GM12878 (cell line): ENCODE measurements at regions not wholly inside any gene's neighbourhood (a gene's known extent, or its start where the extent isn't known, plus 50 kb on each side); places are given as distances from the start of the nearest gene placed in this dataset.

Experiments
- ATAC-seq: fragments of 200-7000 bp; cut with Tn5 transposase; 3 replicates; pipeline ENCODE4 v1.9.1; 2020; ENCODE audit warnings: mild to moderate bottlenecking, moderate library complexity
- BruUV-seq: library from RNA; stranded (reverse); fragments of 400-500 nt; replicated peaks from 2 replicates; lab custom pipeline; 2021; lab: Mats Ljungman, UMichigan
- CTCF ChIA-PET: fragments of 300-600 bp; sonication (Branson Sonifier 250); formaldehyde crosslinking; extraction: SDS; loops from one replicate; lab custom pipeline; 2021; ENCODE audit warnings: inconsistent platforms; lab: Yijun Ruan, JAX
- POLR2A ChIA-PET: fragments of 350-600 bp; formaldehyde crosslinking; extraction: SDS; loops from one replicate; lab custom pipeline; 2021; ENCODE audit warnings: inconsistent platforms; lab: Charles Lee
- RAD21 ChIA-PET: fragments of 300-600 bp; sonication (Branson Sonifier 250); formaldehyde crosslinking; loops from one replicate; lab custom pipeline; 2023; ENCODE audit warnings: antibody characterized with exemption; ENCODE audit not compliant: unreplicated experiment; lab: Charles Lee
- SMC1A ChIA-PET: fragments of 300-600 bp; sonication (Branson Sonifier 250); formaldehyde crosslinking; loops from one replicate; lab custom pipeline; 2023; ENCODE audit not compliant: unreplicated experiment, uncharacterized antibody; lab: Charles Lee
- DNase-seq: peaks from one replicate; pipeline ENCODE4 v3.0.0-alpha.2; 2011; ENCODE audit warnings: low read depth, low spot score
- FAIRE-seq: peaks from 3 replicates; lab custom pipeline; 2011; peaks lifted over from hg19 to GRCh38; lab: Jason Lieb, UNC
- H2AFZ ChIP-seq: 2 replicates; pipeline ENCODE4 v1.6.0; 2011; ENCODE audit warnings: low read depth, low read length, control low read depth; ENCODE audit not compliant: control insufficient read depth
- H3K27ac ChIP-seq: 2 replicates; pipeline ENCODE4 v1.5.1; 2011; ENCODE audit warnings: control low read depth; ENCODE audit not compliant: control insufficient read depth, insufficient read depth
- H3K27me3 ChIP-seq, 2 experiments: replicated peaks in 1 of 2; 2 replicates each; pipeline versions ENCODE4 v1.6.0 to v1.6.1; 2011; ENCODE audit warnings: low read length in 1 of 2; ENCODE audit not compliant: control insufficient read depth in 2 of 2, insufficient read depth in 2 of 2
- H3K36me3 ChIP-seq, 2 experiments: 2 replicates each; pipeline ENCODE4 v1.5.1; 2011; ENCODE audit warnings: low read length in 1 of 2; ENCODE audit not compliant: control insufficient read depth in 2 of 2, insufficient read depth in 2 of 2
- H3K4me1 ChIP-seq: 2 replicates; pipeline ENCODE4 v1.6.1; 2011; ENCODE audit warnings: mild to moderate bottlenecking, low read length, moderate library complexity, mixed read lengths; ENCODE audit not compliant: control insufficient read depth, insufficient read depth
- H3K4me2 ChIP-seq: 2 replicates; pipeline ENCODE4 v1.6.0; 2011; ENCODE audit warnings: control low read depth; ENCODE audit not compliant: control insufficient read depth, insufficient read depth
- H3K4me3 ChIP-seq: fragments of 200-600 bp; sonication (generic); 2 replicates; pipeline ENCODE4 v1.5.1; 2016
- H3K79me2 ChIP-seq: 2 replicates; pipeline ENCODE4 v1.6.0; 2011; ENCODE audit warnings: low read length; ENCODE audit not compliant: control insufficient read depth, insufficient read depth
- H3K9ac ChIP-seq: 2 replicates; pipeline ENCODE4 v1.8.0; 2011; ENCODE audit warnings: low read length, control low read depth, mixed read lengths; ENCODE audit not compliant: control insufficient read depth, insufficient read depth
- H3K9me3 ChIP-seq: replicated peaks from 3 replicates; pipeline ENCODE4 v1.5.1; 2011; ENCODE audit warnings: mild to moderate bottlenecking, low read length; ENCODE audit not compliant: control insufficient read depth, insufficient read depth
- H4K20me1 ChIP-seq: 2 replicates; pipeline ENCODE4 v1.6.0; 2011; ENCODE audit not compliant: control insufficient read depth, insufficient read depth
- BMI1 ChIP-seq: fragments of 450-650 bp; IDR thresholded peaks from 2 replicates; pipeline ENCODE4 v1.6.1; 2016; ENCODE audit warnings: mild to moderate bottlenecking, moderate library complexity, borderline replicate concordance
- FOS ChIP-seq: IDR thresholded peaks from 3 replicates; pipeline ENCODE4 v1.6.1; 2011; ENCODE audit warnings: borderline replicate concordance; ENCODE audit not compliant: insufficient read length; ENCODE audit errors: extremely low read depth
- FOXM1 ChIP-seq: IDR thresholded peaks from 2 replicates; pipeline ENCODE4 v1.6.1; 2012; ENCODE audit warnings: low read depth, mild to moderate bottlenecking, inconsistent platforms, low read length, moderate library complexity
- IRF3 ChIP-seq: fragments of 450-650 bp; IDR thresholded peaks from 2 replicates; pipeline ENCODE4 v1.6.1; 2014; ENCODE audit warnings: mild to moderate bottlenecking
- MLLT1 ChIP-seq: fragments of 450-650 bp; IDR thresholded peaks from 2 replicates; pipeline ENCODE4 v1.6.1; 2016; ENCODE audit warnings: mild to moderate bottlenecking
- NFYA ChIP-seq: IDR thresholded peaks from 2 replicates; pipeline ENCODE4 v1.6.1; 2011; ENCODE audit warnings: low read depth, mild to moderate bottlenecking, low read length, improper control_type of control experiment, borderline replicate concordance
- RELB ChIP-seq: fragments of 450-650 bp; IDR thresholded peaks from 2 replicates; pipeline ENCODE4 v1.6.1; 2017; ENCODE audit warnings: low read depth, mild to moderate bottlenecking, moderate library complexity
- SIX5 ChIP-seq: IDR thresholded peaks from 2 replicates; pipeline ENCODE4 v1.6.1; 2011; ENCODE audit warnings: mild to moderate bottlenecking, low read depth, low read length, moderate library complexity; ENCODE audit not compliant: severe bottlenecking
- WRNIP1 ChIP-seq: IDR thresholded peaks from 2 replicates; pipeline ENCODE4 v1.6.1; 2011; ENCODE audit warnings: low read depth, low read length, improper control_type of control experiment, borderline replicate concordance
- ZNF217 ChIP-seq: fragments of 450-650 bp; IDR thresholded peaks from 2 replicates; pipeline ENCODE4 v1.6.1; 2017; ENCODE audit warnings: antibody characterized with exemption, mild to moderate bottlenecking
- ZNF24 ChIP-seq: fragments of 450-650 bp; IDR thresholded peaks from 2 replicates; pipeline ENCODE4 v1.6.1; 2017; ENCODE audit warnings: antibody characterized with exemption, mild to moderate bottlenecking
- ZNF622 ChIP-seq: fragments of 450-650 bp; IDR thresholded peaks from 2 replicates; pipeline ENCODE4 v1.6.1; 2017; ENCODE audit warnings: mild to moderate bottlenecking, inconsistent platforms
- ZZZ3 ChIP-seq: IDR thresholded peaks from 2 replicates; pipeline ENCODE4 v1.6.1; 2011; ENCODE audit warnings: low read depth; ENCODE audit not compliant: control insufficient read depth, insufficient read length
- in situ Hi-C: fragments of 300-500 bp; cut with MboI; formaldehyde crosslinking; loops from 9 replicates; pipeline ENCODE4 v1.14.3; 2018; ENCODE audit warnings: mixed read lengths
- intact Hi-C: fragments of 100-400 bp; cut with micrococcal nuclease; formaldehyde crosslinking; loops from one replicate; pipeline ENCODE4 v1.14.2; 2022; ENCODE audit not compliant: unreplicated experiment

GRCh38 chr6:144390886-144391285 lies 105.8 kb downstream of the UTRN start:
- no peak overlapping the region for H3K9ac ChIP-seq
- no peak for DNase-seq
- H3K9me3 ChIP-seq, result no peaks in the 10 kb centered on the region; the same call in 2 of the 3 replicates
- ChIA-PET CTCF (no interaction called here), RAD21 (interaction anchor here (0.6 kb wide), 1 partner anchor 45 kb away, joined by 3 read pairs; no protein-coding TSS in a partner anchor), POLR2A (interaction anchor here (0.9 kb wide), 1 partner anchor 16 kb away, joined by 3 read pairs; no protein-coding TSS in a partner anchor), SMC1A (no interaction called here)
- in situ Hi-C loops (no loop called here), intact Hi-C loops (no loop called here)
- H3K4me2 ChIP-seq, result no peak overlapping the region
- FAIRE-seq, result no peak
- H3K4me3 ChIP-seq, result no peak overlapping the region
- no TSS peak for BruUV-seq
- H4K20me1 ChIP-seq, result no peaks in the 10 kb centered on the region
- TF ChIP-seq SIX5 (no peak), ZNF622 (no peak), FOXM1 (no peak), FOS (no peak), NFYA (no peak), RELB (no peak), ZNF24 (no peak), BMI1 (no peak), ZNF217 (no peak), WRNIP1 (no peak), IRF3 (no peak), MLLT1 (no peak), ZZZ3 (no peak)
- H3K27ac ChIP-seq, result no peak overlapping the region
- peaks cover 0 to 4% of the 10 kb centered on the region in 2 experiments; a peak in 1 of 4 replicates for H3K36me3 ChIP-seq
- no peaks in the 10 kb centered on the region for H3K4me1 ChIP-seq
- H3K27me3 ChIP-seq, result no peaks in the 10 kb centered on the region
- ATAC-seq, result no peak
- no peak overlapping the region for H2AFZ ChIP-seq
- no peaks in the 10 kb centered on the region; the same call in none of the 2 replicates for H3K79me2 ChIP-seq
